Ovary (tissue), 7 donors: ENCODE measurements at regions not wholly inside any gene's neighbourhood (a gene's known extent, or its start where the extent isn't known, plus 50 kb on each side); places are given as distances from the start of the nearest gene placed in this dataset.

ENCODE experiments used
- DNase-seq, 5 donors: peaks; one replicate each; pipeline ENCODE4 v3.0.0-alpha.2; 2019 to 2020
- H3K27ac ChIP-seq, 2 donors: fragments of 200-600 bp; one replicate each; pipeline versions ENCODE4 v1.5.1 to v1.8.0; 2019 to 2022
- H3K27me3 ChIP-seq: fragments of 200-600 bp; one replicate; pipeline ENCODE4 v1.8.0; 2022
- H3K36me3 ChIP-seq: fragments of 200-600 bp; sonication (generic); one replicate; pipeline ENCODE4 v1.5.1; 2019
- H3K4me1 ChIP-seq: one replicate; pipeline ENCODE4 v1.8.1; 2013; ENCODE audit warnings: mild to moderate bottlenecking, moderate library complexity; ENCODE audit not compliant: insufficient read depth
- H3K4me3 ChIP-seq: fragments of 200-600 bp; sonication (generic); one replicate; pipeline ENCODE4 v1.5.1; 2017
- H3K9me3 ChIP-seq, 2 donors: fragments of 200-600 bp in 1 of 2; sonication (generic) in 1 of 2; one replicate each; pipeline versions ENCODE4 v1.5.1 to v1.8.1; 2013 to 2019; ENCODE audit warnings: mild to moderate bottlenecking in 1 of 2, moderate library complexity in 1 of 2
- CTCF ChIP-seq, 3 donors: fragments of 450-650 bp in 2 of 3; fragments of 200-600 bp in 1 of 3; IDR thresholded peaks; one replicate each; pipeline versions ENCODE4 v1.5.1 to v1.8.0; 2016 to 2022; ENCODE audit warnings: antibody characterized with exemption in 3 of 3, mild to moderate bottlenecking in 1 of 3
- EP300 ChIP-seq: sonication (generic); formaldehyde crosslinking; IDR thresholded peaks from one replicate; pipeline ENCODE4 v1.6.1; 2017; ENCODE audit warnings: antibody characterized with exemption
- POLR2A ChIP-seq: fragments of 450-650 bp; IDR thresholded peaks from one replicate; pipeline ENCODE4 v1.6.1; 2017; ENCODE audit warnings: antibody characterized with exemption, mild to moderate bottlenecking, moderate library complexity
- WGBS, 3 donors: extraction: QIAGEN DNeasy Blood & Tissue Kit in 1 of 3; methylation state at CpG; one replicate each; pipeline versions ENCODE4 v1.1.5 to v1.1.7; 2013 to 2017; 5-methylcytosine and 5-hydroxymethylcytosine counted together
- intact Hi-C, 4 donors: fragments of 100-400 bp; cut with DNase I; formaldehyde crosslinking; loops; one replicate each; pipeline versions ENCODE4 v1.11.0 to v1.15.1; 2022 to 2023
- donor health status: DM: no; HTN: no; CAD: no; lungs with moderate emphysema.
- donor health status: DM: no; HTN: no; CAD: no.
- donor health status: Bipolar disorder and iron deficiency.
- donor health status: DM: no; HTN: no; CAD: no.
- donor health status: DM: yes; HTN: yes; CAD: no.

- H3K9me3 ChIP-seq, result no peaks in the 10 kb centered on the region
- H3K27ac ChIP-seq, result no peak overlapping the region
- H3K36me3 ChIP-seq, result no peaks in the 10 kb centered on the region
- no peaks in the 10 kb centered on the region for H3K4me1 ChIP-seq
- DNase-seq, result no peak
- 79 to 90% (median 80%) methylated on average over 2 of the region's 2 CpGs for WGBS, 3 donors
- intact Hi-C loops, result no loop called here
- H3K27me3 ChIP-seq, result no peaks in the 10 kb centered on the region
- TF ChIP-seq EP300 (no peak), CTCF (IDR thresholded peaks at IDR 0.05) (no peak), POLR2A (no peak)
- no peak overlapping the region for H3K4me3 ChIP-seq
These were observed 117.3 kb downstream of the CDC42EP3 start for GRCh38 chr2:37554155-37554510.

GRCh38 chr2:37554687-37555086 lies 116.8 kb downstream of the CDC42EP3 start:
- intact Hi-C loops, result no loop called here
- Histone ChIP-seq H3K4me3 (no peak overlapping the region), H3K27me3 (no peaks in the 10 kb centered on the region), H3K4me1 (no peaks in the 10 kb centered on the region), H3K9me3 (no peaks in the 10 kb centered on the region), H3K36me3 (no peaks in the 10 kb centered on the region), H3K27ac (no peak overlapping the region)
- WGBS, 3 donors, result 98% methylated on average over 2 of the region's 2 CpGs
- DNase-seq, result no peak
- no peak for TF ChIP-seq POLR2A
- no peak for TF ChIP-seq CTCF (IDR thresholded peaks at IDR 0.05)

- Histone ChIP-seq H3K4me3 (no peak overlapping the region), H3K4me1 (no peaks in the 10 kb centered on the region), H3K9me3 (no peaks in the 10 kb centered on the region), H3K27ac (no peak overlapping the region), H3K27me3 (no peaks in the 10 kb centered on the region), H3K36me3 (no peaks in the 10 kb centered on the region)
- TF ChIP-seq POLR2A (no peak), CTCF (IDR thresholded peaks at IDR 0.05) (no peak), EP300 (no peak)
- no peak for DNase-seq
- intact Hi-C loops, result no loop called here
- WGBS, 3 donors, result 93 to 95% (median 94%) methylated on average over 5 of the region's 5 CpGs
These were observed 116.0 kb downstream of the CDC42EP3 start for GRCh38 chr2:37555457-37555856.

- H3K4me3 ChIP-seq, result no peak overlapping the region
- DNase-seq, result no peak
- peaks cover 2% of the 10 kb centered on the region for H3K4me1 ChIP-seq
- WGBS, 3 donors, result 65 to 74% (median 74%) methylated on average over 3 of the region's 3 CpGs
- no peaks in the 10 kb centered on the region for H3K9me3 ChIP-seq
- intact Hi-C loops, result no loop called here
- H3K36me3 ChIP-seq, result no peaks in the 10 kb centered on the region
- H3K27ac ChIP-seq, result no peak overlapping the region
- TF ChIP-seq EP300 (no peak), CTCF (IDR thresholded peaks at IDR 0.05) (no peak), POLR2A (no peak)
- H3K27me3 ChIP-seq, result no peaks in the 10 kb centered on the region
These were observed 115.2 kb downstream of the CDC42EP3 start for GRCh38 chr2:37556256-37556655.

- Histone ChIP-seq H3K4me3 (no peak overlapping the region), H3K27me3 (no peaks in the 10 kb centered on the region), H3K4me1 (peaks cover 6% of the 10 kb centered on the region), H3K9me3 (no peaks in the 10 kb centered on the region), H3K36me3 (no peaks in the 10 kb centered on the region), H3K27ac (no peak overlapping the region)
- DNase-seq, result no peak
- WGBS, 3 donors, result 94 to 100% (median 95%) methylated on average over 1 of the region's 1 CpG
- intact Hi-C loops, result no loop called here
- no peak for TF ChIP-seq CTCF (IDR thresholded peaks at IDR 0.05)
- TF ChIP-seq POLR2A, result no peak
- no peak for TF ChIP-seq EP300
These were observed 112.8 kb downstream of the CDC42EP3 start for GRCh38 chr2:37558623-37559022.
